Endothelial cell of umbilical vein (primary cell): ENCODE measurements at regions not wholly inside any gene's neighbourhood (a gene's known extent, or its start where the extent isn't known, plus 50 kb on each side); places are given as distances from the start of the nearest gene placed in this dataset.

Experiments
- EZH2 ChIP-seq: IDR thresholded peaks from 2 replicates; pipeline ENCODE4 v1.6.1; 2012; ENCODE audit warnings: borderline replicate concordance, low read depth, mild to moderate bottlenecking, moderate library complexity, low read length, inconsistent platforms; ENCODE audit not compliant: severe bottlenecking
- MAX ChIP-seq: IDR thresholded peaks from 2 replicates; pipeline ENCODE4 v1.6.1; 2011; ENCODE audit not compliant: insufficient read depth, insufficient read length
- POLR2A ChIP-seq: IDR thresholded peaks from 2 replicates; pipeline ENCODE4 v1.6.1; 2012; ENCODE audit warnings: low read depth, mild to moderate bottlenecking, control low read depth, low read length
- POLR2AphosphoS5 ChIP-seq: IDR thresholded peaks from 2 replicates; pipeline ENCODE4 v1.6.1; 2012; ENCODE audit warnings: low read depth, mild to moderate bottlenecking, control low read depth, low read length, moderate library complexity; ENCODE audit not compliant: insufficient read depth
- TF ChIP-seq, protein P1 (sequence below), 2 donors: IDR thresholded peaks; 1 replicate in 1 of 2; 2 replicates in 1 of 2; pipeline ENCODE4 v1.5.1; 2011; ENCODE audit warnings: low read length in 2 of 2, mild to moderate bottlenecking in 2 of 2, moderate library complexity in 2 of 2, control low read depth in 1 of 2, inconsistent platforms in 1 of 2, low read depth in 1 of 2; ENCODE audit not compliant: insufficient read depth in 1 of 2; ENCODE audit errors: extremely low read depth in 1 of 2

GRCh38 chr12:28767836-28768348 is 381.2 kb upstream of the FAR2 start:
- no peak for TF ChIP-seq MAX
- TF ChIP-seq, protein P1, sequence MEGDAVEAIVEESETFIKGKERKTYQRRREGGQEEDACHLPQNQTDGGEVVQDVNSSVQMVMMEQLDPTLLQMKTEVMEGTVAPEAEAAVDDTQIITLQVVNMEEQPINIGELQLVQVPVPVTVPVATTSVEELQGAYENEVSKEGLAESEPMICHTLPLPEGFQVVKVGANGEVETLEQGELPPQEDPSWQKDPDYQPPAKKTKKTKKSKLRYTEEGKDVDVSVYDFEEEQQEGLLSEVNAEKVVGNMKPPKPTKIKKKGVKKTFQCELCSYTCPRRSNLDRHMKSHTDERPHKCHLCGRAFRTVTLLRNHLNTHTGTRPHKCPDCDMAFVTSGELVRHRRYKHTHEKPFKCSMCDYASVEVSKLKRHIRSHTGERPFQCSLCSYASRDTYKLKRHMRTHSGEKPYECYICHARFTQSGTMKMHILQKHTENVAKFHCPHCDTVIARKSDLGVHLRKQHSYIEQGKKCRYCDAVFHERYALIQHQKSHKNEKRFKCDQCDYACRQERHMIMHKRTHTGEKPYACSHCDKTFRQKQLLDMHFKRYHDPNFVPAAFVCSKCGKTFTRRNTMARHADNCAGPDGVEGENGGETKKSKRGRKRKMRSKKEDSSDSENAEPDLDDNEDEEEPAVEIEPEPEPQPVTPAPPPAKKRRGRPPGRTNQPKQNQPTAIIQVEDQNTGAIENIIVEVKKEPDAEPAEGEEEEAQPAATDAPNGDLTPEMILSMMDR (IDR thresholded peaks at IDR 0.05; ENCODE audit: extremely low read depth in 1 of 2, insufficient read depth in 1 of 2, low read depth in 1 of 2, low read length in 2 of 2), result no peak
- TF ChIP-seq POLR2A, result no peak
- TF ChIP-seq EZH2, result no peak
- TF ChIP-seq POLR2AphosphoS5, result no peak
